ENCODE measurements at regions not wholly inside any gene's neighbourhood (a gene's known extent, or its start where the extent isn't known, plus 50 kb on each side); places are given as distances from the start of the nearest gene placed in this dataset.

DNA sequence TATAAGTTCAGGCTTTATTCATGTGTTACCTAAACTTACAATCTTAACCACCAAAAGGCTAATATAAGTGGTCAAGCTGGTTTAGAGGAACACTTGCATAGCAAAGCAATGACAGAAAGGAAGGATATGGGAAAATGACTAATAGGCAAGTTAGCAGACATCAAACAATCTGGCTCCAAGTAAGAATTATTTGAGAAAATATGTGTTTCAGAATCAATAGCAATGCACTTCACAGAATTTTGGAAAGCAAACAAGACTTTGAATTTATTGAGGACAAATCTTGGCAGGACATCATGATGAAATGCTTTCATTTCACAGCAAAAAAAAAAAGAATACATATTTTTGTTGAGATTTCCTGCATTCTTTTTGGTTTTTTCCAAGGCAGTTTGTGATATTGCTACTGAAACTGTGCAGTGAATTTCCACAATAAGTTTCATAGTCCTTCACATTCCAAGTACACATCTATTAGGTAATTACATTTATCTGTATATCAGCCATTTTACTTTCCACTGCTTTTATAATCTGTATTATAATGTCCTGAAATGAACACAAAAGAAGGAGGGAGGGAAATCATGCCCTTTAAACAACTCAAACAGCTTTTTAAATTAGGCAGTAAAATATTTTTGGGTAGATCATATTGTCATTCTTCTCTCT lies 417.9 kb downstream of the NR2F1-AS1 start:
- no peak for DNase-seq

DNA sequence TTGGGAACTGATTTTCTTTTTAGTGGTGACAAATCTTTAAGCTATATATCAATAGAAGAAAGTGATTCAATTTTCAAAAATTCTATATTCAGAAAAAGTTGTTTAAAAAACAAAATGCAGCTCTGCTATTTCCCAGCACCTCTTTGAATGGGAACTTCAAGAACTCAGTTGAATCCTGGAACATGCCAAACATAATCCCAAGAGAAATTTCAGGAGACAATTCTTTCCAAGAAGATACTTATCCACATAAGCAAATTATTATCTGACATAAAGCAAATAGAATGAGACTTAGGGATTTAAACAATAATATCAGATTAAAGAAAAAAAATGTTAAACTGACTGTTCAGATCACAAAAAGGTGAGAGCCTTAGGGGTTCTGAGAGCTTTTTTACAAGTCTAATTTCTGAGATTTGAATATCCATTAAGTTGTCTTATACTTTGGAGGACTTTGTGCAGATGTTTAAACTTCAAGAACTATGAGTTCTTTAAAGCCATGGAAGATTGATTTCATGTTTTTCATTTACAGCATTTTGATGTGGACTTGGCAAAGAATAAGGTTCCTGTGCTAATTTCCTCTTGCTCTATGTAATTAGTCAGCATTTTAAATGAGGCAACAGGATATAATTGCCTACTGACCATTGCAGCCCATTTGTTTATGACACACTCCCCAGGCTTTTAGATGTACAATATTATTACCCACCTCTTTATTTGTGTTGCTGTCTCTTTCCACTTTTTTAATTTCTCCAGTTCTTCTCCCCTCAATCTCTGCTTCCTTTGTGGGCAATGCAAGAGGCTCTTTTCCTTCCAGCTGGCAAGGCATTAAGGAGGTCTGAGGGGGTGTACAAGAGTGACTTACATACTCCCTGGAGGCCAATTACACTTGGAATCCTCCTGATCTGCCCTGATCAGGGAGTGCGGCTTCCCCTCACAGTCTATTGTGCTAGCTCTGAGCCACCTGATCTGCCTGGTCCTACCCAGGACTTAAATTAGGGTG lies 419.1 kb downstream of the NR2F1-AS1 start:
- no peak for DNase-seq

DNA sequence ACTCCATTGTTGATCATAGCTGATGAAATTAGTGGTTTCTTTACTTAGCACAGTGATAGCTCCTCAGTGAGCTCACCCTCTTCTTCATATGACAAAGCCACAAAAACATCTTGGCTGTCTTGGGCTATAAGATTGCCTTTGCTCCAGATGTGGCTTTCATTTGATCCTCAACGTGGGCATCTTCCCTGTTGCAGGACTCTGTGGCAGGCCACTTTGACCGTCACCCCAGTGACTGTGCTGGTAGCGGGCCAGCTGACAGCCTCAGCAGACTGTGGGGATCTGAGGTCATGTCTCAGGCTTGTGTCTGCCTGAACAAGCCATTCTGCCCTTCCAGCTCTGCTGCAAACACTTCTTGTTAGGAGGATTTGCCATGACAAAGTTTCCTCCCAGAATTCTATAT lies 422.2 kb downstream of the NR2F1-AS1 start:
- no peak for DNase-seq

GRCh38 chr5:93156566-93156965 lies 424.5 kb downstream of the NR2F1-AS1 start:
- no peak for DNase-seq

- DNase-seq = no peak
Observed at GRCh38 chr5:93154535-93154934, 426.5 kb downstream of the NR2F1-AS1 start.

DNA sequence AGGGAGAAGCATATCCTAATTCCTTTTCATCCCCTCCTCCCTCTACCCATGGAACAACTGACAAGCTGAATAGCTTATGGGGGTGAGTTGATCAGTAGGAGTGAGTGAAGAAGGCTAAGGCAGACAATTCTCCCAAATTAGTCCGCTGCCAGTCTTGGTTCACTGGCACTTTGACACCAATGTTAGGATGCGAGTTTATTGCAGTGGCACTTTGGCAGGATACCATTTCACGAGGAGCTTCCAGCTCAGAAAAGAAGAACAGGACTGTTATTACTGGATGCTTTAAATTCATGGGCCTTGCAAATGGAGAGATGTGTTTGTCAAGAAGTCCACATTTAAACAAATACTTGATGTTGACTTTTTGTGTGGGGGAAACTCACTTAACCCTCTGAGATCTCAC lies 427.6 kb downstream of the NR2F1-AS1 start:
- DNase-seq = no peak

DNA sequence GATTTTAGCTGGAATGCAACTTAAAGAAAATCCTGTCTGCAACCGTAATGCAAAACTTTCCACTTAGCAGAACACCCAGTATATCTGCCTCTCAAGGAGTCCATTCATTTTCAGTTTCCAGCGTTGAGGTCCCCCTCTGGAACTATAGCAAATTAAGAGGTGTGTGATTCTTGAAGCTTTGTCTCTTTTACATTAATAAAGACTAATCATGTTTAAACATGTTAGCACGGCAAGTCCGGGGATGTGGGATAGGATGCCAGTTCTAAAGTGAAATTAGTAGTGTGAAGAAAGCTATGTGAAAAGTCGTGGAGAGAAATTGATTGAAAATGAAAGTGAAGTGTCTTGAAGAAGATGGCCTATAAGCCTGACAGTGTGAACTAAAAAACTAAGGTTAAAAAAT lies 429.1 kb downstream of the NR2F1-AS1 start:
- no peak for DNase-seq

GRCh38 chr5:93151121-93151520 lies 429.9 kb downstream of the NR2F1-AS1 start:
- DNase-seq = no peak

DNA sequence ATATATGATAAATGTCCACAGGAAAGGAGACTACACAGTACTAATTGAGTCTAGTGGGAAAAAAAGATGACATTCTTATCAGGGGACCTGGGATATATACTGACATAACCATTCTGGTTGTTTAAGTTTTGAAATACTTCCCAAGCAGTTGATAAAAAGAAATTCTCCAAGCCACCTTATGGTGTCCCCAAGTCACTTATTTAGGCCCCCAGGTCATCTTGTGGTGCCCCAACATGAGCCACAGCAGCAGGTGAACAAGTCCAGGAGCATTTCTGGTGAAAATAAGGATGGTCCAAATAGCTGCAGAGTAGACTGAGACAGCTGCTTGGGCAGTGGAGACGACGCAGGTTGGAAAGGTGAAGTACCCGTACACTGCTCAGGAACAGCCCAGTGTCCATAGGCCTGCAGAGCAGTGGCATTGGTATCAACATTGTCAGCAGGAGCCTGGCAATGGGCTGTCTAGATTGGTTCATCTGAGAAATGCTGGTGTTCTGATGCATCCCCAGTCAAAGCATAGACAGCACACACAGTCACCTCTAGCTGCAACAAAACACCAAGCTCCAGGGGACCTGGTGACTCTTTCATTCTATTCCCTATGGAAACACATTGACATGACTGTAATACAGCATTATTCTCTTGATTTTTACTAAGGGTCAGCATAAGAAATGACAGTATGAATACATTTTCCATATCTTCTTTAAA lies 430.6 kb downstream of the NR2F1-AS1 start:
- no peak for DNase-seq

GRCh38 chr5:93145767-93146166 lies 435.3 kb downstream of the NR2F1-AS1 start:
- DNase-seq = no peak

- no peak for DNase-seq
Observed at GRCh38 chr5:93145019-93145418, 436.0 kb downstream of the NR2F1-AS1 start.

DNA sequence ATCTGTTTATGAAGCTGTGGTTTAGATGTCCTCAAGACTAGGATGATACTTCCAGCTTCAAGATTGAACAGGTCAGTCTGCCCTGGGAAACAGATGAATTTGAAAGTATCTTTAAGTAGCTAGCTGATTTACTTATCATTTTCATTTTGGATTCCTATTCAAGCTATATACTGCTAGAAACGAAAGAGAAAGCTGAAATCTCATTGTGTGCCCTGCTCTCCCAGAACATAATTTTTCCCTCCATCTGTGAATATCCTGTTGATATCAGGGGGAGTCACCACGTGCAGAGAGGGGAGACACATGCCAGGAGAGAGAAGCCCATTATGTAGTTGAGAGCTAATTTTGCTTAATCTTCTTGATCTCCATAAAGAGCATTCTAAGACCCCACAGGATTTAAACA lies 439.1 kb downstream of the NR2F1-AS1 start:
- no peak for DNase-seq

DNA sequence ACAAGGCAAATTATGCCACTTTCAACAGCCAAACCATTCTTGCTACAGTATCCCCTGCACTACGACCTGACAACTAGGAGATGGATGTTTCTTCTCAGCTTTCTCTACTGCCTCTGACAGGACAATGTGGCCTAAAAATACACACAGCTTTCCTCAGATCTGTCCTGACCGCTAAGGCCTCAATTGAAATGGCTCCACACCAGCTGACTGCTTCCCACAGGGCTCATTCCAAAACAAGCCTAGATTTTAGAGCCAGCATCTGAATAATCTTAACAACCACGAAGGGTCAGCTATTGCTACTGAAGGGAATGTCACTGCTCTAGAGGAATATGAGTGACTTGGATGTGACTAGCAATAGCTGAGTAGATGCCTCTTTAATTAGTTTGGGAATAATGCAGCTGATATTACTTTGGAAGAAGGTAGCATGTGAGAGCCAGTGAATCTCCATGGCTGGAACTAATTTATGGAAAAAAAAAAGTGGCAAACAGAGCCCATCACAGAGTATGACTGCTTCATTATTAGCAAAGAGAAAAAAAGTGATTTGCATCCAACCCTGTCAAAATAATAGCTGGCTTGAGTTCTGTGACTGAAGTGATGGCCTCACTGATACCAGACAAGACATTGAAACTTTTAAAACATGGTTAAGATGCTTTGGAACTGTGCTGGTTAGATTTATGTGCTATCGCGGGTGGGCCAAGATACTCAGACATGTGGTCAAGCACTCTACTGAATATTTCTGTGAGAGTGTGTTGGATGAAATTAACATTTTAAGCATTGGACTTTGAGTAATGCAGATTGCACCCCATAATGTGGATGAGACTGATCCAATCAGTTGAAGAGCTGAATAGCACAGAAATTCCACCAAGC lies 450.2 kb downstream of the NR2F1-AS1 start:
- DNase-seq = no peak

- DNase-seq = no peak
Observed at GRCh38 chr5:93126634-93127033, 454.4 kb downstream of the NR2F1-AS1 start.

DNA sequence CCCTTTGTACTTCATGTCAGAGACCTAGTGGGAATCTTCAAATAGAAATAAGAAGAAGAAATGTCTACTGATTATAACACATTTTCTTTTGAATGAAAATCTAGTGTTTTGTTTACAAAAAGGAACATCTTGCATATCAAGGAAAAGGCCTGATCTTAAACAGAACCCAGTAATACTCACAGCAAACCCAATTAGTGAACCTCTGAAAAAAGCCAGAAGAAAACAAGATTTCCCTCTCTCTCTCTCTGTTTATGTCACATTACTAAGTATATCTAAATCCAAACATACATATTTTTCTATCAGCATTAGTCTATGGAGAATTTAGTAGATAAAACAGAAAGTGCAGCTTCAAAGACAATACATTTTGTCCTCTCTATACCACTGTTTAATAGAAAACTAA lies 457.9 kb downstream of the NR2F1-AS1 start:
- no peak for DNase-seq

DNA sequence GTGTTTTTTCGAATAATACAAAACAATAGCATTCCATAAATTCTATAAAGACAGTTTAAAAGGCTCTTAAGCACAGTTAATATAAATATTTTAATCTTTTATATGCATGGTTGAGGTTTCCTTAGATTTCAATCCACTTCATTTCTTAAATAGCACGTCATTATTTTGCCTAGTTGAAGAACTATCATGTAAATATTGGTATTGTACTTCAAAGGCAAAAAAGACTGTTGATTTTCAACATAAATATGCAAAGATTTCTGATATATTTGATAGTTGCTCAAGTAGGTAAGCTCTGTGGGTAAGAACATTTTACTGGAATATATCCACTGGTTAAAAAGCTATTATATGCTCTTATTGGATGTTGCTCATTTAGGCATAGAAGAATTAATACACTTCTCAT lies 458.6 kb downstream of the NR2F1-AS1 start:
- DNase-seq = no peak

DNA sequence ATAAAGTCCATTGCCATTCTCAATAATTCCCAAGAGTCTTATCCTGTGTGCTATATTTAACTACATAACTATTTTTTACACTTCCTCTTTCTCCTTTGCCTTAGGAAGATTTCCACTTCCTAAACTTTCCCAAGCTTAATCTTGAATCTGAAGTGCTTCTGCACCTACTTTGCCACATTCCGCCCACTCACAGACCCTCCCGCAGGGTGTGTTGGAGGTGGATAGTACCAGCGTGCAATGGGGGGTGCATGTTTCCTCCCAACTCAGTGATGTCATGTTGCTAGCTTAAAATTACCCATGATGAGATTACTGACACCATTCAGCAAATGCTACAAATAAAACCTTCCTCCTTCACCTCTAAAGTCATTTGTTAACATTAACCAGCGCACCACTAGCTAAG lies 460.2 kb downstream of the NR2F1-AS1 start:
- no peak for DNase-seq

DNA sequence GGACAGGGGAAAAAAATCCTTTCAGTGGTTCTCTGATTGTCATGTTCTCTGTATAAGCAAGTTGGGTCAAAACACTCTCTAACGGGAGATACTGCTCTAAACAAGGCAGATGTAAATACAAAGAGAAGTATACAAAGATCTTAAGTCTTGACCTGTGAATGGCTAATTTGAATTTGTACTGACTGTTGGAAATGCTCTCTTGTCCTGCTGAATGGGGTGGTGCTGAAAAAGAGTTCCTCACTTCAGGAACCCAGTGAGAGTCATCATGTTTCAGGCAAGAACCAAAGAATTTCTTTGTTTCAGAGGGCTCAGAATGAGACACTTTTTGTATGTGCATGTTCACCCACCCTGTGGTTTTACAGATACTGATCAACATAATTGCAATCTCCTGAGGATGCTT lies 461.0 kb downstream of the NR2F1-AS1 start:
- no peak for DNase-seq

DNA sequence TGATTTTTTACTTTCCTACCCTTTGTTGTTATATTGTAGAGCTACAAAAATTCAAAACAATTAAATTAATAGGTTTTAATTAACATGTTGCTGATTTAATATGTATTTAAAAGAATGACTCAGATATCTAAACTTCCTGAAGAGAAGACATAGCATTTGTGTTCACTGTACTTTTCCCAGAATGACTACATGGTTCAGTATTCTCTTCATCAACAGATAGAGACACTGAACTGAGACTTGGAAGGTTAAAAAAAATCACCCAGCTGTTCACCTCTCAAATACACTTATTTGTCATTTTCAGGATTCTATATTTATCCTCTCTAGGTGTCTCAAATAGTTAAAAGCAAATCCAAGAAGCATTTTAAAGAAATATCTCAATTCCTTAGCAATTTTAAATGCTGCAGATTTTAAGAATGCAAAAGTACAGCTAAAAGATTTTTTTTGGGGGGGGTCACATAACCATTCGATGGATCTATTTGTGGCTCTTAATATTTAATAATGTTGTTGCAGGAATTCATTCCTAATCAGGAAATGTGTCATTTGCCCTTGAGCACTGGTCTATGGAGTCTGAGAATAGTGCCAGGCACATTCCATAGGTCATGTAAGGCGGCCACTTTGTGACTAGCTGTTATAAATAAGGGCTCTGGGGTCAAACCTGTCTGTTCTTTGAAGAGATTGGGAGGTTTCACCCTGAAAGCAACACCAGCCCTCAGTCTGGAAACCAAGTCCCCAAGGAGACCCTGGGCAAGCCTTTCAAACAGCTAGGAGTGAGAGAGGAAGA lies 463.1 kb downstream of the NR2F1-AS1 start:
- DNase-seq = no peak

GRCh38 chr5:93107805-93108520 lies 473.1 kb downstream of the NR2F1-AS1 start:
- no peak for DNase-seq

Measured in renal pelvis (tissue), 1 donor.